ENCODE measurements at regions not wholly inside any gene's neighbourhood (a gene's known extent, or its start where the extent isn't known, plus 50 kb on each side); places are given as distances from the start of the nearest gene placed in this dataset.
A peak's percentile ranks its signal among the peaks of the same experiment; 100 is the strongest.
"Not testable (repeated sequence)": the region's sequence is repeated elsewhere in the genome, so short reads cannot be mapped to it uniquely, and the experiment has no call there.

- DNase-seq (ENCODE audit: low read depth): not testable (repeated sequence)
These were observed 164.5 kb upstream of the CCZ1B start for GRCh38 chr7:6990426-6991152.

- DNase-seq (ENCODE audit: low read depth): peak; percentile 67
These were observed 165.1 kb upstream of the CCZ1B start for GRCh38 chr7:6991169-6991611.

- not testable (repeated sequence) for DNase-seq (ENCODE audit: low read depth)
These were observed 165.6 kb upstream of the CCZ1B start for GRCh38 chr7:6991686-6992085.

GRCh38 chr7:6992133-6992532, 166.1 kb upstream of the CCZ1B start:
- DNase-seq (ENCODE audit: low read depth): not testable (repeated sequence)

DNA sequence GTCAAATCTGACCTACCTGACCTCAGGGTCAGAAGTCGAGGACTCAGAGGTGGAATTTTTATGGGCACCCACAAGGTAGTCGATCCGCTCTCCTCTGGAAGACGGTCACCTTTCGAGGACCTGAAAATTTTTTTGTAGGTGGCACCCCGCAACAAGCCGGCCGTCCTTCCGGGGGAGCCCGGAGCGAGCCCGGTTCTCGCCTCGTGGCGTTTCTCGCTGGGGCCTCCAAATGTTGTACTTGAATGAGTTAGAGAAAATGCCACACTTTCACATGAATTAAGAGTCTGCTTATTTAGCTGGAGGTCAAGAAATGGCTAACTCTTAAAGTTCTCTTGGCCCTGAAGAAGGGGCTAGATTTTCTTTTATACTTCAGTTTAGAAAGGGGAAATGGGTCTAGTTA, 169.0 kb upstream of the CCZ1B start:
- not testable (repeated sequence) for DNase-seq (ENCODE audit: low read depth)

DNA sequence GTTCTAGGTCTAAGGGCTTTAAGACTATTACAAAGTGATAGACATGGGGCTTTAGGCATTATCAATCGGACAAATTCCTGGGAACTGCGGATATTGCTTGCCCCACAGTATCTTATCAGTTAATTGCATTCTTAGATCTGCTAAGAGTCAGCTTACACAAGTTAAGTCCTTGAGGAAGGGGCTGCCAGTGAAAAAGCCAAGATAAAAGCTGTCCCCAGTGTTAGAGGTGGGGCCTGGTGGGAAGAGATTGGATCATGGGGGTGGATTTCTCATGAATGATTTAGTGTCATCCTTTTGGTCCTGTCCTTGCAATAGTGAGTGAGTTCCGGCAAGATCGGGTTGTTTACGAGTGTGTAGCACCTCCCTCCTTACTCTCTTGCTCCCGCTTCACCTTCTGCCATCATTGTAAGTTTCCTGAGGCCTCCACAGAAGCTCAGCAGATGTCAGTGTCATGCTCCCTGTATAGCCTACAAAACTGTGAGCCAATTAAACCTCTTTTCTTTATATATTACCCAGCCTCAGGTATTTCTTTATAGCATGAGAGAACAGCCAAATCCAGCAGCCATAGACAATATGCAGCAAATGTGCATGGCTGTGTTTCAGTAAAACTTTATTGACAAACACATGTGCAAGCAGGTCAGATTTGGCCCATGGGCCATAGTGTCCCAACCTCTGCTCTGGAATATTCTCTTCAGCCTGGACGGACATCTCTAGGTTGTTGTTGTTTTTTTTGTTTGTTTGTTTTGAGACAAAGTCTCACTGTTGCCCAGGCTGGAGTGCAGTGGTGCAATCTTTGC, 169.6 kb upstream of the CCZ1B start:
- DNase-seq (ENCODE audit: low read depth): not testable (repeated sequence)

DNA sequence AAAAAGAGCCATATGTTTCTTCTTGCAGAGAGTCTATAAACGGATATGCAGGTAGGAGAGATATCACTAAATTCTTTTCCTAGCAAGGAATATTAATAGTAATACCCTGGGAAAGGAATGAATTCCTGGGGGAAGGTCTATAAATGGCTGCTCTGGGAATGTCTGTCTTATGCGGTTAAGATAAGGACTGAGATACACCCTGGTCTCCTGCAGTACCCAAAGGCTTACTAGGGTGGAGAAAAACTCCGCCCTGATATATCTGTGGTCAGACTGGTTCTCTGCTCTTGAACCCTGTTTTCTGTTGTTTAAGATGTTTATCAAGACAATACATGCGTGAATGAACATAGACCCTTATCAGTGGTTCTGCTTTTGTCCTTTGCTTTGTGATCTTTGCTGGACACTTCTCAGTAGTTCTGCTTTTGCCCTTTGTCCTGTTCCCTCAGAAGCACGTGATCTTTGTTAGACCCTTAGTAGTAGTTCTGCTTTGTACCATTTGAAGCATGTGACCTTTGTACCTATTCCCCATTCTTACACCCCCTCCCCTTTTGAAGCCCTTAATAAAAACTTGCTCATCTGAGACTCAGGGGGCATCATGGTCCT, 173.1 kb upstream of the CCZ1B start:
- DNase-seq (ENCODE audit: low read depth): not testable (repeated sequence)

DNA sequence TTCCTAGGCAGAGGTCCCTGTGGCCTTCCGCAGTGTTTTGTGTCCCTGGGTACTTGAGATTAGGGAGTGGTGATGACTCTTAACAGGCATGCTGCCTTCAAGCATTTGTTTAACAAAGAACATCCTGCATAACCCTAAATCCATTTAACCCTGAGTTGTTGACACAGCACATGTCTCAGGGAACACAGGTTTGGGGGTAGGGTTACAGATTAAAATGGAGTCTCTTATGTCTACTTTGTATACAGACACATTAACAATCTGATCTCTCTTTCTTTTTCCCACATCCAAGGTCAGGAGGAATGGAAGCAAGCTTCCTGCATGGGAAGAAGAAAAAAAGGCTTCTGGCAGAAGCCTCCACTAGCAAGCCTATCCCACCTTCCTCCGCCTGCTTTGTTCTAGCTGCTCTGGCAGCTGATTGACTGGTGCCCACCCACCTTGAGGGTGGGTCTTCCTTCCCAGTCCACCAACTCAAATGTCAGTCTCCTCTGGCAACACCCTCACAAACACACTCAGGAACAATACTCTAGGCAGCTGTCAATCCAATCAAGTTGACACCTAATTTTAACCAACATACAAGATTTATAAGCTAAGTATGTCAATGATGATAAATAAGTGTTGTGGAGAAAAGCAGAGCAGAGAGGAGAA, 176.5 kb upstream of the CCZ1B start:
- no peak for DNase-seq (ENCODE audit: low read depth)

DNA sequence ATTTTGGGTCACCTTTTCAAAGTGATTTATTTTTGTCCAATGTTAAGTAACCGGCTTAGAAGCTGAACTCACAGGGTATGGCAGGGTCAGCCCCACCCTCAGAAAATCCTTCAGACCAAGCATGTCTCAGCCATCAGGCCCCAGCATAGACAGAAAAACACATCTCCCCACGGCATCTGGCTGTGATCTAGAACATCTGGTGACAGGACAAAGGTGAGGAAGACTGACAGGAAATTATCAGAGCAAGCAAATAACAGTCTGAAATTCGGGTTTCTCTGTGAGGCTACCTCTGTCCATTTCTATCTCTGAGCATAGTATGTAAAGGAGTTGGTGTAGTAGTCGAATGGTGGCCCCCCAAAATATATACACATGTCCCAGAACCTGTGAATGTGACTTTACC, 177.0 kb upstream of the C1GALT1 start:
- no peak for DNase-seq (ENCODE audit: low read depth)

- not testable (repeated sequence) for DNase-seq (ENCODE audit: low read depth)
These were observed 176.4 kb upstream of the C1GALT1 start for GRCh38 chr7:7005949-7006348.

GRCh38 chr7:7011241-7011640, 171.1 kb upstream of the C1GALT1 start:
- DNase-seq (ENCODE audit: low read depth): not testable (repeated sequence)

GRCh38 chr7:7011751-7012150, 170.6 kb upstream of the C1GALT1 start:
- not testable (repeated sequence) for DNase-seq (ENCODE audit: low read depth)

DNA sequence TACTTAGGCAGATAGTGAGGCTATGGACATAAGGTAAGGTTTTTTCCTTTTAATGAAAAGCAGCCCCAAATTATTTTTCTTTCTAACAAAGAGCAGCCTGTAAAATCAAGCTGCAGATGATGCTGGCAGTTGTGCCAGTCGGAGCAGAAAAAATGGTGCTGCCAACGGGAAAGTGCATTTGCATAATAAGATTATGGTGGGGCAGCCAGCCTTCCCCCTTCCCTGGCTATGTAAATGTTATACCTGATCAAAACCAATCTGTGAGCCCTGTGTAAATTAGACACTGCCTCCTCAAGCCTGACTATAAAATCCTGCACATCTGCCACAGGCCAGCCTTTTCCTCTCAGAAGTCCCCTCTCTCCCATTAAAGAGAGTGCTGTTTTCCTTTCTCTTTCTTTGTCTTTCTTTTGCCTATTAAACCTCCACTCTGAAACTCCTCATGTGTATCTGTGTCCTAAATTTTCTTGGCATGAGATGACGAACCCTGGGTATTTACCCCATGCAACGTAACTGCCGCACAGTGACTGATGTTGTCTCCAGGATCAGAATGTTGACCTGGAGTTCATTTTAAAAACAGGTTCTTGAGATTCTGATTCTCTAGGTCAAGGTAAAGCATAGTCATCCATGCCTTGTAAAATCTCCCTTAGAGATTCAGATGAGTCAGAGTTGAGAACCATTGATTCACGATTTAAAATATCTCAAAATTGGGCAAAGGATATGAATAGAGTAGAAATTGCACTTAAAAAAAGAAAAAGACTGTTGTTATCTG, 167.3 kb upstream of the C1GALT1 start:
- no peak for DNase-seq (ENCODE audit: low read depth)

- no peak for DNase-seq (ENCODE audit: low read depth)
These were observed 164.6 kb upstream of the C1GALT1 start for GRCh38 chr7:7017707-7018280.

GRCh38 chr7:7018290-7018689, 164.1 kb upstream of the C1GALT1 start:
- no peak for DNase-seq (ENCODE audit: low read depth)

- DNase-seq (ENCODE audit: low read depth): no peak
These were observed 150.1 kb upstream of the C1GALT1 start for GRCh38 chr7:7032221-7032620.

DNA sequence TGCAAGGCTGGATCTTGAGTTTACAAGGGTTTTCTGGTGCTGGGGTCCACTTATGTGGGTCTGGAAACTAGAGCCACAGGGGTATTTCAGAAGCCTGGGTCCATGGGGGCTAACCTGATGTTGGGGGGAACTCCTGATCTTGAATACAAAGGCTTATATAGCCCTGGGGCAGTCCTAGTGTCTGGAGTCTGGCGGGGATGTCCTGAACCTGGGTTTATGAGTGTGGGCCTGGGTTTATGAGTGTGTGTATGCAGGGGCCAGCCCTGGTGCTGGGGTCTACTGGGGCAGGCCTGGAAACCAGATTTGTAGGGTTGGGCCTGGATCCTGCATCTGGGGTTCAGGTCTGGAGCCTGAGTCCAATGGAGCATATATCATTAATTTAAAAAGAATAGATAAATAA, 146.5 kb upstream of the C1GALT1 start:
- DNase-seq (ENCODE audit: low read depth): no peak

- peak; percentile 0 for DNase-seq (ENCODE audit: low read depth)
These were observed 140.0 kb upstream of the C1GALT1 start for GRCh38 chr7:7042286-7042893.

DNA sequence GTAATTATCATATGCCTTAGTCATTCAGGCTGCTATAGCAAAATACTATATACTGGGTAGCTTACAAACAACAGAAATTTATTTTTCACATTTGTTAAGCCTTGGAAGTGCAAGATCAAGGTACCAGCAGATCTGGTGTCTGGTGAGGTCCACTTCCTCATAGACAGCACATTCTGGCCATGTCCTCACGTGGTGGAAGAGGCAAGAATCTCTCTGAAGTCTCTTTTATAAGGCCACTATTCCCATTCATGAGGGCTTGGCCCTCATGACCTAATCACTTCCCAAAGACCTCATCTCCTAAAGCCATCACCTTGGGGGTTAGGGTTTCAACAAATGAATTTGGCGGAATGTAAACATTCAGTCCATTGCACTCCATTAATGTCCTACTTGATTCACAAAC, 137.5 kb upstream of the C1GALT1 start:
- no peak for DNase-seq (ENCODE audit: low read depth)

DNA sequence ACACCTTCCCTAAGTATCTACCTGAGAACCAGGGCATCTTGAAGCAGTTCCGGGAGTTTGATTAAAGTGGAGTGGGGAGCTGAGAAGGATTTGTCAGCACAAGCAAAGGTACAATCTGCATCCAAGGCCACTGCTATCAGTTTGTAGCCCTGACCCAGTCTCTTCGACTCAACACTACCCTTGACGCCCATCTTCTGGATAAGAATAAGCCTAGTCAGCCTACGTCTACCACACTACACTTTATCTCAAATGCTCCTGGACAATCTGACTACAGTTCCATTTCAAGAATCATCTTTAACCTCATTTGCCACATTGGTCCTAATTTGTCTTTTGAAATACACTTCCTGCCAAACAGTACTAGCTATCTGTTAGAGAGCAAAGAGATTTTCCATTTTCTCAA, 134.1 kb upstream of the C1GALT1 start:
- no peak for DNase-seq (ENCODE audit: low read depth)

Measured in T follicular helper cell (primary cell).